ENCODE measurements at regions not wholly inside any gene's neighbourhood (a gene's known extent, or its start where the extent isn't known, plus 50 kb on each side); places are given as distances from the start of the nearest gene placed in this dataset.

DNA sequence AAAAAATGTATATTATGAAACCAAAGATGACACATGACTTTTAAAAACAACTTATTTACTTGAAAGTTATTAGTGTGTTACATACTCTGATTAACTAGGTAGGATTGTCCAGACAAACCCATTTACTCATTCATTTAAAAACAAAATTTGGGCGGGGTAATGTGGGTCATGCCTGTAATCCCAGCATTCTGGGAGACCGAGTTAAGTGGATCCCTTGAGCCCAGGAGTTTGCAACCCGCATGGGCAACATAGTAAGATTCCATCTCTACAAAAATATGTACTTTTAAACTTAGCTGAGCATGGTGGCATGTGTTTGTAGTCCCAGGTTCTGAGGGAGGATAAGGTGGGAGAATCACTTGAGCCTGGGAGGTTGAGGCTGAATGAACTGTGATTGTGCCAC lies 1414.7 kb downstream of the PLA2G4A start:
- no peak for DNase-seq

DNA sequence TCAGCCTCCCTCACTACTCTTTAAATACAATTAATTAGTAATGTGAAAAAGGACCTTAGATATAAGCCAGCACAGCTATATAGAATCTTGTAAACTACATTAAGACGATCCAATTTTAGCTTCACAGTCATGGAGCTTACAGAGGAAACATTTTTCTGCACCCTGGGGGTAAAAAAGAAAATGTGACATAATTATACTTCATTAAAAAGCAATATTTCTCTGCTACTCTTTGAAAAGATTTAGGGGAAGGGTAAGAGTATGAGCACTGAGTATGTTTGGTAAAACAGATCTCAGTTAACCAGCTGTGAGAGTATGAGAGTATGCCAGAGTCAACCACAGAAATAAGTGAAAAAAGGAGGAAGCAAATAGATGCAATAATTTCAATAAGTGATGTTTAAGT lies 1415.9 kb downstream of the PLA2G4A start:
- no peak for DNase-seq

DNA sequence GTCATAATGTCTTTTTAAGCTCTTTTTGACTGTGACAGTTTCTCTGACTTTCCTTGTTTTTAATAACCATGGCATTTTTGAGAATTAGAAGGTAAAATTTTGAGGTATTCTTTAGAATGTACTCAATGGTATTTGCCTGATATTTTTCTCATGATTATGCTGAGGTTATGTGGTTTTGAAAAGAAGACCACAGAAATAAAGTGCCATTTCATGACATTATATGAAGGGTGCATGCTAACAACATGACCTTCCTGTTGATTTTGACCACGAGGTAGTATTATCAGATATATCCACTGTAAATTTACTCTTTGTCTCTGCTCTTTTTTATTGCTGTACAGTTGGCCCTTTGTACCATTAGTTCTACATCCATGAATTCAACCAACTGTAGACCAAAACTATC lies 1418.5 kb downstream of the PLA2G4A start:
- no peak for DNase-seq

DNA sequence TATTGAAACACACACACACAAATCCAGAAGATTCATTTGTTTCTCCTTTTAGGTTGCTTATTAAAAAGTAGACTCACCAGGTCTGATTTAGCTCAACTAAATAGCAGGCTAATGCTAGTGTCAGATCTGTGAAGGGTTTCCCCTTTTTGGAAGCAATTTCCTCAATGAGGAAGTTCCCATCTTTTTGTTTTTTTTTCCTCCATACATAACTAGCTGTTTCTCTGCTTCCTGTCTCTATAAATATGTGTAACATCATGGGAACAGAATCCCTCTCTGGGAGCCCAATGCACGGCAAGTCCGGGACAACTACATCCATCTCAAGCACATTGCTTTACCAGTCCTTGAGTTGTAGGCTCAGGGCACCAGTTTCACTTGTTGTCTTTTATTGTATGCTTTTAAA lies 1421.1 kb downstream of the PLA2G4A start:
- DNase-seq, result no peak

DNA sequence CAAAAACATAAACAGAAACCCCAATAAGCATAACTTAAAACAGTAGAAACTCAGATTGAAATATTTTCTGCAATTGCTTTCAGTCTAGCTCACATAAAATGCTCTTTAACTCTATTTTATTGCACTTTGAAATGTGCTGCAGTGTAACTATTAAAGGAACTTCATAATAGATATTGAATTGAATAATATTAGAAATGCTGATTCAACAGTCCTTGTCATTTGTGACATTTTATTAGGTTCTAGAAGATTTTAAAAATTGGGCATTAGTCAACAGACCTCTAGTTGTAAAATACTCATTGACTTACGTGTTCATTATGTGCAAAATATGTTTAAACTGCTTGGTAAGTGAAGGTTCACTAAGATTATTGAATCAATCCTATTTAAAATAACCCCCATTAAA lies 1422.3 kb downstream of the PLA2G4A start:
- no peak for DNase-seq

DNA sequence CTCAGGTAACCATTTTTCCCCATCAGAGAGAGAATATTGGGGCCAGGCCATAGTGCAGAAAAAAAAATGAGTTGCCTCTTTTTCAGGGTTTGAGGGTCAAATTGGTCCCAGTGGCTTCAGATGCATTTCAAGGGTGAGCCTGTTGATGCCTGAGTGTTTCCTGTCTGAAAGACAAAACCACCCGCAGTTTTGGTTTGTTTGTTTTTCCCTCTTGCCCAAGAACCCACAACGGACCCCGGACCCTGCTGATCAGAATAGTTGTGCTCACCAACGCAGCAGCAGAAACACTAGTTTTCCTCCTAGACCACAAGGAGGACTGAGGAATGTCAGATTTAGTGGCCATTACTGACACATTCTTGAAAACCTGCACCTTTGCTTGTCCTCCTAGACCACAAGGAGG lies 1433.1 kb downstream of the PLA2G4A start:
- no peak for DNase-seq

DNA sequence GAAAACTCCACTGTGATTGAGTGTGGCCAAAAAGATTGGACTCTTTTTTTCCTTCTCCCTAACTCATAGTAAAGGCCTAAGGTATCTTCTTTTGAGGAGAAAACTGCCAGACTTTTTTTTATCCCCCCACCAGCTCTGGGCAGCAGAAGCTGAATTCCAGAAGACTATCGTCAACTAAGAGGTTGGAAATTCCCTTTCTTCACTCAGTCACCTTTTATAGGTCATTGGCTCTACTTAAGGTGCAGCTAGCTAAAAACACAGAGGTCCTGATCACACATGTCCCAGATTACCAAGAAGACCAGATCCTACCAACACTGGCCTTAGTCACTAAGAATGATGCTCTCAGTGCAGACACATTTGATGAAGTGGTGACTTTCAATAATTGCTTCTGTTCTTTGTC lies 1441.2 kb downstream of the PLA2G4A start:
- DNase-seq, result no peak

DNA sequence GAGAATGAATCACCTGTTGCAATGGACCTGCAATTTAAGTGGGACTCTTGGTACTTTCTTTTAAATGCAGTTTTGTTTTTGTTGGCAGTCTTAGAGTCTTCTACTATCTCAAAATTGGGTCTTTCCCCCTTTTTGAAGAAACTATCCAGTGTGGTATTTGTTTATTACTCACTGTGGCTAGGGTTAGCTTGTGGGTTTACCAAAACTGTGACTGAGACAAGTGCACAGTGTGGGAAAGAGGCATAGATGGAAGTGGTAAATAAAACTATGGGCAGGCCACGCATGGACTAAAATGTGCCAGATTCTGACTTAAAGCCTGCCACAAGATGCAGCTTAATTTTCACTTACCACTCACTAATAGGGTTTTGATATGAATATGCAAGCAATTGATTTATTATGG lies 1441.7 kb downstream of the PLA2G4A start:
- no peak for DNase-seq

DNA sequence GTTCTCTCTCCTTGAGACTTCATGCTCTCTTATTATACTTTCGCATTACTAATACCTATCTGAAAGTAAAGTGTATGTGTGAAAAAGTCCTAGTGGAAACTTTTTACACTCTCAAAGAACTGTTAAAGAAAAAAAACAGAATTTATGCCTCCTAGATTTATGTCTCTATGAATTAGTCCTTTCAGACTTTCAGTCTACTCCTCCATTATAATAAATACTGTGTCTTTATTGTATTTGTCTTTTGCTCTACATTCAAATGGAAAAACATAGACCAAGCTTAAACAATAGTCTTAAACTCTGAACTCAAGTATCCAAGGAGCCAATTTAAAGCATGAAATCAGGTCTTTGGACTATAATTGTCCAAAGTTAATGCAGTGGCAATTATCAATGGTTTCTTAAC lies 1449.0 kb downstream of the PLA2G4A start:
- no peak for DNase-seq

DNA sequence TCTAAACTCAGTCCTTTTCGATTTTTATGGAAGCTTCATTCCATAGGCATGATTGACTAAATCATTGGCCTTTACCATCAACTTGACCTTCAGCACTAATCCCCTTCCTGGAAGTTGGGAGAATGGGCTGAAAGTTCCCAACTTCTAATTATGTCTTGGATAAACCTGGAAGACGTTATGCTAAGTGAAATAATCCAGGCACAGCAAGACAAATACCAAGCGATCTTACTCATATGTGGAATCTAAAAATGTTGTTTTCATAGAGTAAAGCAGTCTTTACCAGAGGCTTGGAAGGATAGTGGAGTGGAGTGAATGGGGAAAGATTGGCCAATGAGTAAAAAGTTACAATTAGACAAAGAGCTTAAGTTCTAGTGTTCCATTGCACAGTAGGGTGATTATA lies 1453.2 kb downstream of the PLA2G4A start:
- DNase-seq, result no peak

DNA sequence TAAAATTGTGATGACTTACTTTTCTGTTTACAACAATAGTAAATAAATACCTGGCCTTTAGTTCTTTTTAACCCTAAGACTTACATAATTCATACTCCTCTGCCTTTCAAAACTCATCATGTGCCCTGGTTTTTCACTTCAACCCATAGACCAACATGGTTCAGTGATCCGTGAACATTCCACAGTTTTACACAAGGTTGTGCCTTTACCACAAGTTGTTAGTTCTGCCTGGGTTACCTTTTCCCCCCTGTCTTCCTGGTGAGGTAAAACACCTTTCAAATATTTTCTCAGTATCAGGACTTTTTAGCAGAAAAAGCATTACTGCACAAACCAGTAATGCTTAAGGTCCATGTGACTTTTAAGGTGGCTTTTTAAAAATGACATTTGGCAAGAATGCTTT lies 1466.4 kb downstream of the PLA2G4A start:
- DNase-seq, result no peak

DNA sequence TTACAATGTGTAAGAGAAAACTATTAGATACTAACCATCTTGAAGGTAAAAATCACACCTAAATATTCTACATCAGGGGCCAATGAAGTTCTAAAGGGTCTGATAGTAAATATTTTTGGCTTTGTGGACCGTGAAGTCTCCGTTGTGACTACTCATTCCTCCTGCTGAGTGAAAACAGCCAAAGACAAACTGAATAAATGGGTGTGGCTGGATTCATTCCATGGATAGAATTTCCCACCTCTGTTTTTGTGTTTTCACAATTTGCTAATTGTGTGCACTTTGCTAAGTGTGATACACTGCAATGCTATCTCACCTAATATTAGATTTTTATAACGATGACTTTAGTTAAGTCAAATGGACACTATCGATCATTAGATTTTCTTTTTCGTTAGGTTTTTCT lies 1474.0 kb downstream of the PLA2G4A start:
- no peak for DNase-seq

DNA sequence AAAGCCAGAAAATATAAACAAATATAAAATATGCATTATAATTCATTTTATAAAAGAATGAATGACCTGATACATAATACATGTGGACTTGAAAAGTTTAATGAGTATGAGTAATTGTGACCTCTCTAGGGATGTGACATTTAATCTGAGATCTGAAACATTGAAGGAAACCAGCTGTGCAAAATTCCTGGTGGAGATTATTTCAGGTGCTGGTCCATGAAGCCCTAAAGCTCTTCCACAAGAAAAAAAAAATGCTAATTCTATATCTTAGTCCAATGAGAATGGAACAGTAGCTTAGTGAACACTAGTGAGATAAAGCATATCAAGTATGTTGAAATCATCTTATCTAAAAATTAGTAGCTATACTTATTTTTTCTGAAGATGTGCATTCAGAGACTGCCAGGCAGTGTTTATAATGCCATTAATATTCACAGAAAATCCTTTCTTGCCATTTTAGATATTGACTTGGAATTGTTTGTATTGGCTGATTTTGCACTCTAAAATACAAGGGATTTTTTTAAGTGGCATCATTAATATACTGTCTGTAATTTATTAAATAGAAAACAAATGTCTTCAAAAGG lies 1485.9 kb downstream of the PLA2G4A start:
- no peak for DNase-seq

DNA sequence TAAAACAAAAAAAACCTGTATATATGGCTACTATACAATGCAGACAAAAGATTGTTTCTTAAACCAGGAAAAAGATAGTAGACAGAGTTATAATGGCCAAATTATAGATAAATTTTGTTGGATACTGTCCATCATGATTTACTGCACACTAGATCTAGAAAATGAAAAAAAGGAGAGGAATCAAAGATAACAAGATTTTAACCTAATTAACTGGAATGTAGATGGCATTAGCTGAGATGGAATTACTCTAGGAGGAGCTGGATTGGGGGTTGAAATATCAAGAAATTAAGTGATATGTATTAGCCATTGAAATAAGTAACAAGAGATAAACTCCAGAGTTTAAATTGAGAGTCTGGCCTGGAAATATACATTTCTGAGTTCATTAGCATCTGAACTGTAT lies 1489.1 kb downstream of the PLA2G4A start:
- DNase-seq, result no peak

DNA sequence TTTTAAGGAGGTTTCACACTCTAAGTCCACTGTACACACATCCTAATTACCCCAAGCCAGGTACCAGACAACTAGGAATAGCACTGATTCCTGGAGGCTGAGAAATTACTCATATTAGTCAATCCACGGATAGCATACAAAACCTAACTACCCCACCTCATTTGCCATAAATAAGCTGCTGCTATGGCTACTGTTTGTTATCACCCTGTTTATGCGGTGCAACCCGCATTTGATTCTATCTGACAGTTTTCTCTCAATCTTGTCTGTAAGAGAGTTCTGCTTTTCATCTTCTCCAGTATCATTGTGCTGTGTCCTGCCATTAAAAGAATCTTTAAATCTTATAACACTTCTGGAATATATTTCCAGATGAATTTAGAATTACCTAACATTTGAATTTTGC lies 1496.5 kb downstream of the PLA2G4A start:
- DNase-seq, result no peak

DNA sequence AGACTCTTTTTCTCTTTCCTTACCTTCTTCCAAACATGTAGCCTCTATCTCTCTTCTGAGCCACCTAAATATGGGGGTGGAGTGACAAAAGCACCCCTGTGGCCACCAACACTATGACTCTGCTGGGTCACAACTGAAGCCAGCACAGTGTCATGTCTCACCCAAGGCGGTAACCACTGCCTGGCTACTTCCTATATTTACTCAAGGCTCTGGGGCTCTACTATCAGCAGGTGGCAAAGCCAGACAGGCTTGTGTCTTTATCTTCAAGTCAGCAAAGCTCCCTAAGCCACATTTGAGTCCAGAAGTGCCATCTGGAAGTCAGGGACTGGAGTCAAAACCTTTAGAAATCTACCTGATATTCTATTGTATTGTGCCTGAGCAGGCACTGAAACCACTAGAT lies 1515.2 kb downstream of the PLA2G4A start:
- no peak for DNase-seq

DNA sequence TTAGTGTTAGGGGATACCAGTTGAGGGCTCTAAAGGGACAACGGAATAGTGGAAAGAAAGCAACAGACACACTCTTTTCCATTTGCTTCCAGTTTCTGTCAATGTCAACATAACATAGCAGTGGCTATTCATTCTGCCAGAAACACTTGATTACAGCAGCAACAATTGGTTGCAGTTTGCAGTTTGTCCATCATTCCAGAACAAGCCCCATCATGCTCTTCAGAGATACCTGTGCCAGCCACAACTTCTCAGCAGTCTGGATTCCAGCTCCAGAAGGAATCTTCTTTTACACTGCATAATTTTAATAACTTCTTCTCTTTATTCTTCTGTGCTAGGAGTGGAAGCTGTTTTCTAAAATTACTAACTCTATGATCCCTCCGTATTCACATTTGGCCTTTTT lies 1521.4 kb downstream of the PLA2G4A start:
- no peak for DNase-seq

DNA sequence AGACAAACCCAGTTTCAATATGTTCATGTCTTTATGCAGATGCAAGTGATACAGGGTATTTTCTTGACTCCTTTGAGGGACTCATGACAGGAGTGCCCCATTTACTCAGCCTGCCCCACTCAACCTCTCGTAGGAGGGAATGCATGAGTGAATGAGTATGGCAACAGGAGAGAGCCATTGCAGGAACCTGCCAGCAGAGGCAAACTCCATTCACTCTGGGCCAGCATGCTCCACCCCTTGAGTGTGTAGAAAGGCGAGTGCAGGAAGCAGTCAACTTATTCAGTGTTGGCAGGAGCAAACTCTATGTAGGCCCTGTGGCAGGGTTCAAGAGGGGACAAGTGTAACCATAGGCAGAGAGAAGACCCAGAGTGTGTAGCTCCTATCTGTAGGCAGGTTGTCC lies 1526.3 kb downstream of the PLA2G4A start:
- no peak for DNase-seq

DNA sequence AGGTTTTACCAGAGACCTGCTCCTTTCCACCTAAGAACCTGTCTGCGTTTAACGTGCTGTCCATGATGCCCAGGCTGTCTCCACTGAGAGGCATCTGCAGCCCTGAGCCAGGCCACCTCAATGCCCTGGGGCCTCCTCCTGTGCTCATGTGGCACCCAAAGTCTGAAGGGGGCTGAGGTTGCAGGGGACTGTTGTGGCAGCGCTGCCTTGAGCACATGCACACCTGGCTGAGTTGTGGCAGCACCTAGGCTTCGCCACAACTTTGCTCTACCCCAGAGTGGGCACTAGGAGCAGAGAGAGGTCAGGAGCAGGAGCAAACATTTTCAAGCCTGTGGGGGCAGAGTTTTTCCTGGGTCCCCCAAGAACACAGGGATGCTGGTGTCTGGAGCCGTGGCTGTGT lies 1527.1 kb downstream of the PLA2G4A start:
- DNase-seq, result no peak

DNA sequence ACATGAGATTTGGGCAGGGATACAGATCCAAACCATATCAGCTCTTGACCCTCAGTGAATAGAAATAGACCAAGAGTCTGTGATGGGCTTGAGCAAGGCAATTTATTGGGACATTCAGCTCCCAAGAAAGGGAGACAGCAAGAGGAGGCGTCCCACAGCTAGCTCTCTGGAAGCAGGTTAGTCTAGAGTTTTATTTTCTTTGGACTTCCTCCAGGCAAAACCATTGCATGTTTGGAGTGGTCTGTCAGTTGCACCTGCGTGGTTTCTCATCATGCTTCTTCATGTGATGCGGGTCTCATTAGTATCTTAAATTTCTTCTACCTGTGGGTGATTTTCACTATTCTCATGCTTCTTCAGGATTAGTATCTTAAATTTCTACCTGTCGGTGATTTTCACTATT lies 1530.6 kb downstream of the PLA2G4A start:
- no peak for DNase-seq

DNA sequence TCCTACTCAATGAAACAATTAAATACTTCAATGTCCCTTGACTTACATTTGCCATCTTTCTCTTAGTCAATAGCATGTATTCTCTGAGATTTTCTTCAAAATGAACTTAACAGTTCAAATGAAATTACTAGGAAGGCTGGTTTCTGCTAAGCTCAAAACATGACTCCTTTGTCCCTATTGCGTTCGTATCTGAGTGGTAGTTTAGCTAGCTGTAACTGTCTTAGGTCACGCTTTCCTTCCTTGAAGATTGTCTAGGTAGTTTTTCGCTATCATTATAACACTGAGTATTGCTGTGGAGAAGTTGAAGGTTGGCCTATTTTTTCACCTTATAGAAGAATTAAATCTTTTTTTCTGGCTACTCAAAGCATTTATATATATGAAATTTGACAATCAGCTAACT lies 1535.2 kb downstream of the PLA2G4A start:
- DNase-seq, result no peak

DNA sequence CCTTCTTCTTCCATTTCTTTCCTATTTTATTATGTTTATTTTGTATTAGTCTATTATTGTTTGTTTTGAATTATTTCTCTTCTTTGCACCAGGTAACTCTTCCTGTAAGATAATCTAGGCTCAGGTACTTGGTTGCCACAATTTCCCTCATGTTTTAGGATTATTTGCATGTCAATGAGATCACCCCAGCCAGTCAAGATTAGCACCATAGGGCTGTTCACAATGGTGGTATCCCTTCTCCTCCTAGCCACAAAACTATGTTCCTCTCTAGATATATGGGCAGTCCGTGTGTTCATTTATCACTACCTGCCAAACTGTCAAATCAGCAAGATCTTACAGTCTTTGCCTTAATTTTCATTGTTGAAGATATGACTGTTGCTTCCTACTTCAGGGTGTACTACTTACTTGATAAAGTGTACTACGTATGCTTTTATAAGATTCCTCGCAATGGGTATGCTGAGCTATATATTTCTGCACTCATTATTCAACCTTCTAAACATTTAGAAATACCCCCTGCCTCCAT lies 1536.2 kb downstream of the PLA2G4A start:
- DNase-seq, result no peak

DNA sequence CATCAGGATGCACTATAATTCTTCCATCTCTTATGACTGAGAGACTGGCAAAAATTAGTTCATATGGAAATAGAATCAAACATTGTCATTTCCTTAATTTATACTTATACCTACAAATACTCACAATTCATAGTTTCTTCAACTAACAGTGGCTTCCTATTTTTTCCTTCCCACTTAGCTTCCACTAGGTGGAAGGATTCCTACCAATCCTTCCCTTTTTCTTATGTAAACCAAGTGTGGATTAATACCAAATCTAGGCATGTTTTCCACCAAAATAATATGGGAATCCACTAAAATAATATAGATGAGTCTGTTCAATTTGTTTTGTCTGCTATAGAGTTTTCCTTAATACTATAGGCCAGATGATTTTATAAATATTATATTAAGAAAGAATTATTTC lies 1537.1 kb downstream of the PLA2G4A start:
- no peak for DNase-seq

DNA sequence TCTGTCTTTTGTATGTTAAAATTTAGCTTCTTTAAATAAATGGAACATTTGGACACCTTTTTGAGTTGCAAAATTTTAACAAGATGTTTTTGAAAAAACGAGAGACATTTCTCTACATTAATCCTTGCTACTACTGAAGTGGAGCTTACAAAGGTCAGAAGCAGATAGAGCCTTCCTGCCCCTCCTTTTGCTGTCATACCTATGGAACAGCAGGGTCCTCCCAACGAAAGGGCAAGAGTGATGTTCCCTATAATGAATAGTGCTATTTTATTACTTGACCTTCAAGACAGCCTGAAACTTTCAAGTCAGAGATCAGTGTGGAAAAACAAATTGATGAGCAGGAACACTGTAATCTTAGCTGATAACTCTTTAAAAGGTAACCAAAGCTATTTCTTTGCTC lies 1538.9 kb downstream of the PLA2G4A start:
- no peak for DNase-seq

DNA sequence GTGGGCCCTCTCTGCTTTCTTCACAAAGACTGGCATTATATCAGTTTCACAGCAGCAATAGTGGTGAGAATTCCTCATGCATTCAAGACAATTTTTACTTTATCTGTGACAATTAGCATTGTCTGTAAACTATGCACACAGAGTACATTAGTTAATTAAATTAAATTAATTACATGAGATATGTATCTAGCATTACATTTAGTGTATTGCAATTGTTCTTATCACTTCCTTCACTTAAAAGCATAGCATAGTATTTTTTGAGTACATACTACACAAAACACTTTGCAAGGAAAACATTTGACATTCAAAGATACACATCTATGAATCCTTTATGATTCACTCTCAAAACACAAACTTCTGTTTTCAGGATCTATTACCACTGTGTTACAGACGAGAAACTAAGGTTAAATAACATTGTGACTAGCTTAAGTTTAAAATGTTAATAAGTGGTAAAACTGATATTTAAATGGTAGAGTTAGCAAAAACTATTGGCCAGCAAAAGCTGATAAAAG lies 1542.6 kb downstream of the PLA2G4A start:
- no peak for DNase-seq

DNA sequence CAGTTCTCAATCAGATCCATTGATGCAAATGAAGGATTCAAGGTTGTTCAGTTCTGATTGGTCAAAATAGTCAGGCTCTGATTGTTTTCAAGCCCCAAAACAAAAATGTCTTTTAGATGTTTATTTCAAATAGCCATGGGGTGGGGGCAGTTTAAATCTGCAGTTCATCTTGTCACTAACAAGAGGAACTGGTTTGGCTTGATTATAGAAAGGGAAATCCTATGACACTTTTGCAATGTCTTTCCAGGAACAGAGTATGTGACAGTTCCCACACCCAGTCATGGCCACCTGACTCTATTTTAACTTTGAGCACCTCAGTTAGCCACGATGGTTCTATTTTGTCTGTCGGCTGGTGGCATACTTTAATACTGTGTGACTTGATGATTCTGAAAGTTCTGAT lies 1544.1 kb downstream of the PLA2G4A start:
- no peak for DNase-seq
